ENCODE measurements at regions not wholly inside any gene's neighbourhood (a gene's known extent, or its start where the extent isn't known, plus 50 kb on each side); places are given as distances from the start of the nearest gene placed in this dataset.

GRCh38 chr15:38658431-38658830 lies 93.8 kb upstream of the RASGRP1 start:
- no peak for TF ChIP-seq YY1 (IDR thresholded peaks at IDR 0.05; ENCODE audit: insufficient read depth, insufficient read length)
- TF ChIP-seq SUZ12 (IDR thresholded peaks at IDR 0.05; ENCODE audit: extremely low read depth, insufficient read depth, insufficient read length), result no peak
